WTC11 (cell line): ENCODE measurements at regions not wholly inside any gene's neighbourhood (a gene's known extent, or its start where the extent isn't known, plus 50 kb on each side); places are given as distances from the start of the nearest gene placed in this dataset.
"Not testable (repeated sequence)": the region's sequence is repeated elsewhere in the genome, so short reads cannot be mapped to it uniquely, and the experiment has no call there.

Experiments
- ATF6 ChIP-seq: sonication (generic); formaldehyde crosslinking; IDR thresholded peaks from 2 replicates; pipeline ENCODE4 v1.8.1; 2023; ENCODE audit warnings: mild to moderate bottlenecking, missing genetic modification reagents
- CTCF ChIP-seq: fragments of 200-600 bp; IDR thresholded peaks from 2 replicates; pipeline ENCODE4 v1.8.0; 2022; ENCODE audit warnings: antibody characterized with exemption
- FOXP4 ChIP-seq: sonication (generic); formaldehyde crosslinking; IDR thresholded peaks from 2 replicates; pipeline ENCODE4 v1.8.0; 2022; ENCODE audit warnings: mild to moderate bottlenecking, missing genetic modification reagents
- NFYB ChIP-seq: sonication (generic); formaldehyde crosslinking; conservative IDR thresholded peaks from 2 replicates; pipeline ENCODE4 v1.8.0; 2022; ENCODE audit warnings: low read depth, missing genetic modification reagents
- NR1H2 ChIP-seq: sonication (generic); formaldehyde crosslinking; IDR thresholded peaks from 2 replicates; pipeline ENCODE4 v1.9.0; 2021; ENCODE audit warnings: mild to moderate bottlenecking, moderate library complexity, missing genetic modification reagents
- SP1 ChIP-seq: sonication (generic); formaldehyde crosslinking; conservative IDR thresholded peaks from 2 replicates; pipeline ENCODE4 v1.8.1; 2022; ENCODE audit warnings: missing genetic modification reagents
- TEAD4 ChIP-seq: sonication (generic); formaldehyde crosslinking; IDR thresholded peaks from 2 replicates; pipeline ENCODE4 v1.8.0; 2022; ENCODE audit warnings: mild to moderate bottlenecking, missing genetic modification reagents
- USF1 ChIP-seq: sonication (generic); formaldehyde crosslinking; IDR thresholded peaks from 2 replicates; pipeline ENCODE4 v1.8.0; 2022; ENCODE audit warnings: mild to moderate bottlenecking, missing genetic modification reagents
- ZBTB43 ChIP-seq: sonication (generic); formaldehyde crosslinking; IDR thresholded peaks from 2 replicates; pipeline ENCODE4 v1.8.1; 2023; ENCODE audit warnings: mild to moderate bottlenecking, missing genetic modification reagents
- ZNF396 ChIP-seq: fragments of 250-450 bp; sonication (Bioruptor Pico); IDR thresholded peaks from 2 replicates; pipeline ENCODE4 v1.8.0; 2021; ENCODE audit warnings: mild to moderate bottlenecking, moderate library complexity, borderline replicate concordance
- ZNF425 ChIP-seq: fragments of 250-450 bp; sonication (Bioruptor Pico); conservative IDR thresholded peaks from 2 replicates; pipeline ENCODE4 v1.9.0; 2021; ENCODE audit warnings: mild to moderate bottlenecking

- TF ChIP-seq CTCF; ZBTB43; NR1H2 (CRISPR knock-in tag); SP1 (CRISPR knock-in tag); NFYB (CRISPR knock-in tag); ATF6 (CRISPR knock-in tag); FOXP4 (CRISPR knock-in tag); ZNF396 (CRISPR knock-in tag); USF1 (CRISPR knock-in tag); ZNF425 (CRISPR knock-in tag); TEAD4 (CRISPR knock-in tag): not testable (repeated sequence)
These were observed 95.5 kb downstream of the NSUN5 start for GRCh38 chr7:73213076-73213475.
